Heart left ventricle (tissue), 16 donors: ENCODE measurements at regions not wholly inside any gene's neighbourhood (a gene's known extent, or its start where the extent isn't known, plus 50 kb on each side); places are given as distances from the start of the nearest gene placed in this dataset.

ENCODE experiments used
- ATAC-seq, 4 donors: fragments of 200-7000 bp; cut with Tn5 transposase; one replicate each; pipeline ENCODE4 v1.9.1; 2020 to 2022; ENCODE audit warnings: moderate library complexity in 4 of 4, mild to moderate bottlenecking in 3 of 4, moderate number of reproducible peaks in 1 of 4
- DNase-seq, 5 donors: peaks; one replicate each; pipeline ENCODE4 v3.0.0-alpha.2; 2020
- H3K27ac ChIP-seq, 12 donors: fragments of 200-600 bp; sonication (generic) in 4 of 12; one replicate each; pipeline versions ENCODE4 v1.5.0 to v1.8.0; 2016 to 2022; ENCODE audit warnings: mild to moderate bottlenecking in 2 of 12
- H3K27me3 ChIP-seq, 9 donors: fragments of 200-600 bp; sonication (generic) in 2 of 9; one replicate each; pipeline versions ENCODE4 v1.5.1 to v1.8.0; 2016 to 2022; ENCODE audit warnings: mild to moderate bottlenecking in 3 of 9
- H3K36me3 ChIP-seq, 9 donors: fragments of 200-600 bp; sonication (generic) in 2 of 9; one replicate each; pipeline versions ENCODE4 v1.5.0 to v1.8.0; 2018 to 2022; ENCODE audit warnings: mild to moderate bottlenecking in 2 of 9
- H3K4me1 ChIP-seq, 12 donors: fragments of 200-600 bp; sonication (generic) in 4 of 12; one replicate each; pipeline versions ENCODE4 v1.5.0 to v1.8.0; 2016 to 2022; ENCODE audit warnings: mild to moderate bottlenecking in 3 of 12
- H3K4me3 ChIP-seq, 12 donors: fragments of 200-600 bp; sonication (generic) in 4 of 12; one replicate each; pipeline versions ENCODE4 v1.5.0 to v1.8.0; 2017 to 2022; ENCODE audit warnings: mild to moderate bottlenecking in 9 of 12, moderate library complexity in 4 of 12
- H3K9me3 ChIP-seq, 12 donors: fragments of 200-600 bp; sonication (generic) in 4 of 12; one replicate each; pipeline versions ENCODE4 v1.5.0 to v1.8.0; 2016 to 2022; ENCODE audit warnings: mild to moderate bottlenecking in 1 of 12
- POLR2A ChIP-seq, 2 donors: fragments of 450-650 bp; IDR thresholded peaks; one replicate each; pipeline ENCODE4 v1.6.1; 2017; ENCODE audit warnings: antibody characterized with exemption in 2 of 2, mild to moderate bottlenecking in 2 of 2, moderate library complexity in 2 of 2
- WGBS, 4 donors: extraction: QIAGEN DNeasy Blood & Tissue Kit in 2 of 4; methylation state at CpG; one replicate each; pipeline versions ENCODE4 v1.1.5 to v1.1.7; 2013 to 2018; 5-methylcytosine and 5-hydroxymethylcytosine counted together
- intact Hi-C, 10 donors: fragments of 100-400 bp; cut with DNase I; formaldehyde crosslinking; loops; one replicate each; pipeline versions ENCODE4 v1.11.1 to v1.14.2; 2022
- TF ChIP-seq, protein P1 (sequence below), 12 donors: fragments of 200-600 bp; sonication (generic) in 4 of 12; IDR thresholded peaks; one replicate each; pipeline versions ENCODE4 v1.5.0 to v1.8.0; 2018 to 2022; ENCODE audit warnings: antibody characterized with exemption in 12 of 12, mild to moderate bottlenecking in 5 of 12
- donor health status: ischemic (EF 13 %, LVEDD 7.1; RV severe dilation, severe dysfunction).
- donor health status: healthy with polysubstance abuse.
- donor health status: DM: no; HTN: yes; CAD: no.
- donor health status: DM: no; HTN: no; CAD: no.
- donor health status: ischemic (EF 25% LVEDD 6.9; RV normal size, moderate dysfunction).
- donor health status: ischemic (EF 25% LVEDD 5.7; RV mildly dilated, moderate dysfunction).
- donor health status: healthy.
- donor health status: DM: yes; HTN: yes; CAD: no.
- donor health status: ischemic (EF 35%, LVEDD 5.7; RV mildly dilated, moderate dysfunction).
- donor health status: nonischemic (EF 11% LVEDD 7.7; RV severe dilation, severe dysfunction).
- donor health status: DM: yes; HTN: yes; CAD: no.
- donor health status: PGD.
- donor health status: ischemic (EF 29% LVEDD 5.4; RV normal size, mild dysfunction).
- donor health status: nonischemic (EF 23%, LVEDD 6.1; RV moderate dilation, normal function).

DNA sequence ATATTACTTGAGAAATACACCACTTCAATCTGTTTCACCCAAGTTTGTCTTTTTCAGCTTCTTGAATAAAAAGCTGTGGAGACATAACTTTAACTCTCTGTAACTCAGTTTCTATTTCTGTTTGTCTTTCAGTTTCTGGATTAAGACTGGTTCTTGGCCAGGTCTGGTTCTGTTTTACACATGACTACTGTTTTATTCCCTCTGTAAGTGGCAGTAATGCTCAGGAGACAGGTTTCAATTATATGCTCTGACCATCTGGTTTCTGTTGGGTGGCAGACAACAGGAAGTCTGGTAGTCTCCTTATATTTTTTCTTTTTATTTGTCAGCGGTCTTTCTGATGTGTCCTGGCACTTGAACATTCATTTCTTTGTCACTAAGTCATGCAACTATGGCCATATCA, 102.9 kb downstream of the RPS29 start:
- no peak for TF ChIP-seq POLR2A (IDR thresholded peaks at IDR 0.05)
- TF ChIP-seq, protein P1, sequence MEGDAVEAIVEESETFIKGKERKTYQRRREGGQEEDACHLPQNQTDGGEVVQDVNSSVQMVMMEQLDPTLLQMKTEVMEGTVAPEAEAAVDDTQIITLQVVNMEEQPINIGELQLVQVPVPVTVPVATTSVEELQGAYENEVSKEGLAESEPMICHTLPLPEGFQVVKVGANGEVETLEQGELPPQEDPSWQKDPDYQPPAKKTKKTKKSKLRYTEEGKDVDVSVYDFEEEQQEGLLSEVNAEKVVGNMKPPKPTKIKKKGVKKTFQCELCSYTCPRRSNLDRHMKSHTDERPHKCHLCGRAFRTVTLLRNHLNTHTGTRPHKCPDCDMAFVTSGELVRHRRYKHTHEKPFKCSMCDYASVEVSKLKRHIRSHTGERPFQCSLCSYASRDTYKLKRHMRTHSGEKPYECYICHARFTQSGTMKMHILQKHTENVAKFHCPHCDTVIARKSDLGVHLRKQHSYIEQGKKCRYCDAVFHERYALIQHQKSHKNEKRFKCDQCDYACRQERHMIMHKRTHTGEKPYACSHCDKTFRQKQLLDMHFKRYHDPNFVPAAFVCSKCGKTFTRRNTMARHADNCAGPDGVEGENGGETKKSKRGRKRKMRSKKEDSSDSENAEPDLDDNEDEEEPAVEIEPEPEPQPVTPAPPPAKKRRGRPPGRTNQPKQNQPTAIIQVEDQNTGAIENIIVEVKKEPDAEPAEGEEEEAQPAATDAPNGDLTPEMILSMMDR (IDR thresholded peaks at IDR 0.05), result no peak

DNA sequence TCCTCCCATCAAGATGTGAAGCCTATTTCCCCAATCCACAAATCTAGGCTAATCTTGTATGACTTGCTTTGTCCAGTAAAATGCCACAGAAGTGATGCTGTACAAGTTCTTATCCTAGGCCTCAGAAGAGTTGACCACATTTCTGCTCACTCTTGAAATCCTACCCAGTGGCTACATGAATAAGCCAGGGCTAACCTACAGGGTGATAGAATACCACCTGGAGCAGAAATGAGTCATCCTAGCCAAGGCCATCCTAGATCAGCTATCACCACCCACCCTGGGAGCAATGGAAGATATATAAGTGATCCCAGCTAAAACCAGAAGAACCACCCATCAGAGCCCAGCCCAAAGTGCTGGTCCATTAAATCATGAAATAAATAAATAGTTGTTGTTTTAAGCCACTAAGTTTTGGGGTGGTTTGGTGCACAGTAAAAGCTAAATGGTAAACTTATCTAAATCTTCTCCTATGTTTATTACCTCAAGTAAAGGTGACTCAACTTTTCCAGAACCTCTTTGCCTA, 105.1 kb downstream of the RPS29 start:
- Histone ChIP-seq H3K27ac (no peak overlapping the region), H3K4me3 (no peak overlapping the region), H3K27me3 (no peaks in the 10 kb centered on the region), H3K36me3 (no peaks in the 10 kb centered on the region), H3K4me1 (no peaks in the 10 kb centered on the region), H3K9me3 (peaks cover 0 to 10% (median 0%) of the 10 kb centered on the region in 12 donors)
- intact Hi-C loops, result no loop called here
- ATAC-seq (no peak), DNase-seq (no peak)
- TF ChIP-seq POLR2A (IDR thresholded peaks at IDR 0.05), result no peak
- TF ChIP-seq, protein P1 (IDR thresholded peaks at IDR 0.05), result no peak

More for the DNA sequence above, 102.9 kb downstream of the RPS29 start:
- no peaks in the 10 kb centered on the region for H3K36me3 ChIP-seq
- H3K27ac ChIP-seq, result no peak overlapping the region
- WGBS, 4 donors, result 31 to 48% (median 37%) methylated on average over 1 of the region's 1 CpG
- peaks cover 0 to 10% (median 0%) of the 10 kb centered on the region in 12 donors for H3K9me3 ChIP-seq
- no peak for ATAC-seq
- peaks cover 0 to 7% (median 0%) of the 10 kb centered on the region in 9 donors for H3K27me3 ChIP-seq
- DNase-seq, result no peak
- H3K4me1 ChIP-seq, result no peaks in the 10 kb centered on the region
- intact Hi-C loops, result no loop called here
- H3K4me3 ChIP-seq, result no peak overlapping the region

DNA sequence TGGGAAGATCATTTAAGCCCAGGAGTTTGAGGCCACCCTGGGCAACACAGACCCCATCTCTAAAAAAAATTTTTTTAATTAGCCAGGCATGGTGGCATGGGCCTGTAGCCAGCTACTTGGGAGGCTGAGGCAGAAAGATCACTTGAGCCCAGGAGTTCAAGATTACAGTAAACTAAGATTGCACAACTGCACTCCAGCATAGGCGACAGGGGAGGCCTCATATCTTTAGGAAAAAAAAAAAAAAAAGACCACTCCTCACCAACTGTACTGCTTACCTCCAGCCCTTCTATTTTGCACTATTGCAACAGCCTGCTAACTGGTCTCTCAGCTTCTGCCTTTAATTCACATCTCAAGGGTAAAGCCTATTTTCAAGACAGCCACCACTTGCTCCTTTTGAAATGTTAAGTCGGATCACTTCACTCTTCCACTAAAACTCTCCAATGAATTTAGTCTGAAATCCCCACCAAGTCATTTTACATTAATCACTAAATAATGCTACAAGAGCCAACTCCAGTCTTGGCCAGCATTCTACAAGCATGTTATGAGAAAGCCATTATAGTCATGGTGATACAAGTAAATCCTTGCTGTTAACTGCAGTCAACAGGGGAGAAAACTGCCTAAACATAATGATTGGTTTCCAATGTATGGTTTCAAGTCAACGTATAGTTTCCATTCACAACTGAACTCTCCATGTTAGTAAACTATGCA, 106.0 kb downstream of the RPS29 start:
- WGBS, 4 donors, result 75 to 81% (median 79%) methylated on average over 3 of the region's 3 CpGs
- H3K27ac ChIP-seq, result no peak overlapping the region
- no peaks in the 10 kb centered on the region for H3K27me3 ChIP-seq
- ATAC-seq, result no peak
- peaks cover 0 to 10% (median 0%) of the 10 kb centered on the region in 12 donors for H3K9me3 ChIP-seq
- no peak overlapping the region for H3K4me3 ChIP-seq
- TF ChIP-seq, protein P1 (IDR thresholded peaks at IDR 0.05), result no peak
- DNase-seq, result no peak
- H3K36me3 ChIP-seq, result no peaks in the 10 kb centered on the region
- intact Hi-C loops, result no loop called here
- H3K4me1 ChIP-seq, result no peaks in the 10 kb centered on the region

DNA sequence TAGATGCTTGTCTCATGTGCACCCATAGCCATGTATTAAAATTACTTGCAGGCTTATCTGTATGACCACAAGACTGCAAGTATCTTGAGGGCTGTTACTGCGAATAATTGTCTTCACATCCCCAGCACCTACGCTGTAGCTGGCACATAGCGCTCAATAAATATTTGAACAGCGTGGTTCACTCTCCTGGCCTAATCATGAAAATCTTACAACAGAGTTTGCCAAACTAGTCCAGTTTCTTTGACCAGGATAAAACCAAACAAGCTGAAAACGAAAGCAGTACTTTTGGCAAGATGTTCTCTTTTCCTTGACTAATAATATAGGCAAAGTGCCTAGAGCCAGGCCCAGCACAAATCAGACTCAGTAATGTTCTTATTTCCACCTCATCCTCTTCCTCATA, 106.7 kb downstream of the RPS29 start:
- TF ChIP-seq, protein P1 (IDR thresholded peaks at IDR 0.05), result no peak
- TF ChIP-seq POLR2A (IDR thresholded peaks at IDR 0.05), result no peak
- ATAC-seq (no peak), DNase-seq (no peak)
- Histone ChIP-seq H3K4me3 (no peak overlapping the region), H3K27me3 (no peaks in the 10 kb centered on the region), H3K9me3 (peaks cover 0 to 10% (median 0%) of the 10 kb centered on the region in 12 donors), H3K4me1 (no peaks in the 10 kb centered on the region), H3K27ac (no peak overlapping the region), H3K36me3 (no peaks in the 10 kb centered on the region)
- intact Hi-C loops, result loop anchor here in 1 of 10 donors (10.0 kb wide), 1 partner anchor 265 kb away; no protein-coding TSS in a partner anchor
- 74 to 79% (median 78%) methylated on average over 5 of the region's 5 CpGs for WGBS, 4 donors
